ENCODE measurements at regions not wholly inside any gene's neighbourhood (a gene's known extent, or its start where the extent isn't known, plus 50 kb on each side); places are given as distances from the start of the nearest gene placed in this dataset.

DNA sequence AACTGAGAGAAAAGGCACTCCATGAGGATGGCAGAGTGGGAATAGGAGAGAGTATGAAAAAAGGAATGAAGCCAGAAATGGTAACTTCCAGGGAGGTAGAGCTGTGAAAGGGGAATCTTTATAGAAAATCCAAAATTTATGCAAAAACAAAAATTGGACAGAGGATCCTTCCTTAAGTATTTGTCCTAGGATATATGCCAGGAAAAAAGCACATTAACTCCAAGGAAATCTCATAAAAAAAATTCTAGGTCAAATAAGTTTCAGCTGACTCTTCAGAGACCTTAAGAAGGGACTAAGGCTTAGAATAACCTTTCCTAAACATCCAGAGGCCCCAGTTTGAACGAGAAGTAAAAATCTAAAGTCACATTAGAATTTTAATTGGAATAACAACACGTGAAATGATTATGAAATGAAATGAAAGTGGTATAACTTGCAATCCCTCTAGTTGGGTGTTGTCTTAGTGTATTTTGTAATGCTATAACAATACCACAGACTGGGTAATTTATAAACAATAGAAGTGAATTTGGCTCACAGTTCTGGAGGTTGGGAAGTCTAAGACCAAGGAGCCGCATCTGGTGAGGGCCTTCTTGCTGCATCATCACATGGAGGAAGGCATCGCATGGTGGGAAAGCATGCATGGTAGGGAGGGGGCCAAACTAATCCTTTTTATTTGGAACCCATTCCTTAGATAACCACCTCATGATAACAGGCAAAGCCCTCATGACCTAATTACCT is 145.4 kb upstream of the RXFP1 start:
- H3K4me1 ChIP-seq (ENCODE audit: control insufficient read depth, insufficient read depth, low read length) = no peaks in the 10 kb centered on the region
- no peaks in the 10 kb centered on the region for H3K36me3 ChIP-seq (ENCODE audit: control insufficient read depth in 2 of 2, insufficient read depth in 2 of 2, low read length in 1 of 2)
- no peak overlapping the region for H3K9ac ChIP-seq (ENCODE audit: control insufficient read depth, insufficient read depth, low read length)
- in situ Hi-C loops (cut with MboI) = no loop called here
- ATAC-seq (no peak), DNase-seq (ENCODE audit: low read depth, low spot score) (no peak), FAIRE-seq (no peak)
- no peak overlapping the region for H2AFZ ChIP-seq (ENCODE audit: control insufficient read depth, low read depth, low read length)
- intact Hi-C loops (cut with micrococcal nuclease; ENCODE audit: unreplicated experiment) = no loop called here
- no peaks in the 10 kb centered on the region for H4K20me1 ChIP-seq (ENCODE audit: control insufficient read depth, insufficient read depth)
- SMC1A ChIA-PET (ENCODE audit: uncharacterized antibody, unreplicated experiment) = no interaction called here
- 15% methylated on average over 4 of the region's 4 CpGs for WGBS (ENCODE audit: insufficient coverage, insufficient replicate concordance, low lambda C conversion rate, missing lambda C conversion rate)
- no peak for TF ChIP-seq CREM (IDR thresholded peaks at IDR 0.05; ENCODE audit: low read depth)
- TF ChIP-seq, protein P1, sequence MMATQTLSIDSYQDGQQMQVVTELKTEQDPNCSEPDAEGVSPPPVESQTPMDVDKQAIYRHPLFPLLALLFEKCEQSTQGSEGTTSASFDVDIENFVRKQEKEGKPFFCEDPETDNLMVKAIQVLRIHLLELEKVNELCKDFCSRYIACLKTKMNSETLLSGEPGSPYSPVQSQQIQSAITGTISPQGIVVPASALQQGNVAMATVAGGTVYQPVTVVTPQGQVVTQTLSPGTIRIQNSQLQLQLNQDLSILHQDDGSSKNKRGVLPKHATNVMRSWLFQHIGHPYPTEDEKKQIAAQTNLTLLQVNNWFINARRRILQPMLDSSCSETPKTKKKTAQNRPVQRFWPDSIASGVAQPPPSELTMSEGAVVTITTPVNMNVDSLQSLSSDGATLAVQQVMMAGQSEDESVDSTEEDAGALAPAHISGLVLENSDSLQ (IDR thresholded peaks at IDR 0.05) = no peak
- TF ChIP-seq CREB1 (IDR thresholded peaks at IDR 0.05; ENCODE audit: low read depth) = no peak
- TF ChIP-seq KDM1A (IDR thresholded peaks at IDR 0.05; ENCODE audit: borderline replicate concordance) = no peak
- H3K4me2 ChIP-seq (ENCODE audit: control insufficient read depth, insufficient read depth) = no peak overlapping the region
- BruUV-seq (replicated peaks) = no TSS peak
- H3K27me3 ChIP-seq (replicated peaks in 1 of 2; ENCODE audit: control insufficient read depth in 2 of 2, insufficient read depth in 2 of 2, low read length in 1 of 2) = no peaks in the 10 kb centered on the region
- H3K27ac ChIP-seq (ENCODE audit: control insufficient read depth, insufficient read depth) = no peak overlapping the region
- RAD21 ChIA-PET (ENCODE audit: unreplicated experiment) = no interaction called here
- CTCF ChIA-PET = no interaction called here
- H3K79me2 ChIP-seq (ENCODE audit: control insufficient read depth, insufficient read depth, low read length) = no peaks in the 10 kb centered on the region
- POLR2A ChIA-PET = no interaction called here
- no peaks in the 10 kb centered on the region for H3K9me3 ChIP-seq (replicated peaks; ENCODE audit: control insufficient read depth, insufficient read depth, low read length)
- no peak overlapping the region for H3K4me3 ChIP-seq

DNA sequence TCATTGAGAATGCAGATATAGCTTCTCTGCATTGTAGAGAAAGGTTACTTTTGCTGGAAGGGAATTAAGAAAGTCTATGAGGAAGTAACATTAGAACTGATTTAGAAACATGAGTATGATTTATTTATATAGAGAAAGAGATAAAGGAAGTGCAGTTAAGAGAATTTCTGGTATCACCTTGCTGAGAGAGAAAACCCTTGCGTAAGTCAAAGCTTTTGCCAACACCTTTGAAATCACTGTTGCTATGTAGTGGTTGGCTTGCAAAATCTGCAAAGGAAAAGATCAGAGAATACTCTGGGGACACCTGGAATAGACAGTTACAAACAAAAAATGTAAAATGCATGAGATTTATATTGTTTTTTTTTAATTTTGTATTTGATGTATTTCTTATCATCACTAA is 137.3 kb upstream of the RXFP1 start:
- H3K4me3 ChIP-seq = no peak overlapping the region
- in situ Hi-C loops (cut with MboI) (no loop called here), intact Hi-C loops (cut with micrococcal nuclease; ENCODE audit: unreplicated experiment) (no loop called here)
- no peak for DNase-seq (ENCODE audit: low read depth, low spot score)
- no peak for FAIRE-seq
- no peaks in the 10 kb centered on the region for H3K4me1 ChIP-seq (ENCODE audit: control insufficient read depth, insufficient read depth, low read length)
- no peak for ATAC-seq
- no peaks in the 10 kb centered on the region for H3K9me3 ChIP-seq (replicated peaks; ENCODE audit: control insufficient read depth, insufficient read depth, low read length)
- no peaks in the 10 kb centered on the region for H3K79me2 ChIP-seq (ENCODE audit: control insufficient read depth, insufficient read depth, low read length)
- no peaks in the 10 kb centered on the region for H3K27me3 ChIP-seq (replicated peaks in 1 of 2; ENCODE audit: control insufficient read depth in 2 of 2, insufficient read depth in 2 of 2, low read length in 1 of 2)
- SMC1A ChIA-PET (ENCODE audit: uncharacterized antibody, unreplicated experiment) = no interaction called here
- no peaks in the 10 kb centered on the region for H3K36me3 ChIP-seq (ENCODE audit: control insufficient read depth in 2 of 2, insufficient read depth in 2 of 2, low read length in 1 of 2)
- H3K4me2 ChIP-seq (ENCODE audit: control insufficient read depth, insufficient read depth) = no peak overlapping the region
- no peak overlapping the region for H2AFZ ChIP-seq (ENCODE audit: control insufficient read depth, low read depth, low read length)
- no peak overlapping the region for H3K9ac ChIP-seq (ENCODE audit: control insufficient read depth, insufficient read depth, low read length)
- POLR2A ChIA-PET = no interaction called here
- H4K20me1 ChIP-seq (ENCODE audit: control insufficient read depth, insufficient read depth) = no peaks in the 10 kb centered on the region
- 93% methylated on average over 1 of the region's 1 CpG for WGBS (ENCODE audit: insufficient coverage, insufficient replicate concordance, low lambda C conversion rate, missing lambda C conversion rate)
- no TSS peak for BruUV-seq (replicated peaks)
- RAD21 ChIA-PET (ENCODE audit: unreplicated experiment) = no interaction called here
- CTCF ChIA-PET = no interaction called here
- H3K27ac ChIP-seq (ENCODE audit: control insufficient read depth, insufficient read depth) = no peak overlapping the region
- TF ChIP-seq, protein P2, sequence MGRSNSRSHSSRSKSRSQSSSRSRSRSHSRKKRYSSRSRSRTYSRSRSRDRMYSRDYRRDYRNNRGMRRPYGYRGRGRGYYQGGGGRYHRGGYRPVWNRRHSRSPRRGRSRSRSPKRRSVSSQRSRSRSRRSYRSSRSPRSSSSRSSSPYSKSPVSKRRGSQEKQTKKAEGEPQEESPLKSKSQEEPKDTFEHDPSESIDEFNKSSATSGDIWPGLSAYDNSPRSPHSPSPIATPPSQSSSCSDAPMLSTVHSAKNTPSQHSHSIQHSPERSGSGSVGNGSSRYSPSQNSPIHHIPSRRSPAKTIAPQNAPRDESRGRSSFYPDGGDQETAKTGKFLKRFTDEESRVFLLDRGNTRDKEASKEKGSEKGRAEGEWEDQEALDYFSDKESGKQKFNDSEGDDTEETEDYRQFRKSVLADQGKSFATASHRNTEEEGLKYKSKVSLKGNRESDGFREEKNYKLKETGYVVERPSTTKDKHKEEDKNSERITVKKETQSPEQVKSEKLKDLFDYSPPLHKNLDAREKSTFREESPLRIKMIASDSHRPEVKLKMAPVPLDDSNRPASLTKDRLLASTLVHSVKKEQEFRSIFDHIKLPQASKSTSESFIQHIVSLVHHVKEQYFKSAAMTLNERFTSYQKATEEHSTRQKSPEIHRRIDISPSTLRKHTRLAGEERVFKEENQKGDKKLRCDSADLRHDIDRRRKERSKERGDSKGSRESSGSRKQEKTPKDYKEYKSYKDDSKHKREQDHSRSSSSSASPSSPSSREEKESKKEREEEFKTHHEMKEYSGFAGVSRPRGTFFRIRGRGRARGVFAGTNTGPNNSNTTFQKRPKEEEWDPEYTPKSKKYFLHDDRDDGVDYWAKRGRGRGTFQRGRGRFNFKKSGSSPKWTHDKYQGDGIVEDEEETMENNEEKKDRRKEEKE (IDR thresholded peaks at IDR 0.05) = no peak
- TF ChIP-seq, protein P3, sequence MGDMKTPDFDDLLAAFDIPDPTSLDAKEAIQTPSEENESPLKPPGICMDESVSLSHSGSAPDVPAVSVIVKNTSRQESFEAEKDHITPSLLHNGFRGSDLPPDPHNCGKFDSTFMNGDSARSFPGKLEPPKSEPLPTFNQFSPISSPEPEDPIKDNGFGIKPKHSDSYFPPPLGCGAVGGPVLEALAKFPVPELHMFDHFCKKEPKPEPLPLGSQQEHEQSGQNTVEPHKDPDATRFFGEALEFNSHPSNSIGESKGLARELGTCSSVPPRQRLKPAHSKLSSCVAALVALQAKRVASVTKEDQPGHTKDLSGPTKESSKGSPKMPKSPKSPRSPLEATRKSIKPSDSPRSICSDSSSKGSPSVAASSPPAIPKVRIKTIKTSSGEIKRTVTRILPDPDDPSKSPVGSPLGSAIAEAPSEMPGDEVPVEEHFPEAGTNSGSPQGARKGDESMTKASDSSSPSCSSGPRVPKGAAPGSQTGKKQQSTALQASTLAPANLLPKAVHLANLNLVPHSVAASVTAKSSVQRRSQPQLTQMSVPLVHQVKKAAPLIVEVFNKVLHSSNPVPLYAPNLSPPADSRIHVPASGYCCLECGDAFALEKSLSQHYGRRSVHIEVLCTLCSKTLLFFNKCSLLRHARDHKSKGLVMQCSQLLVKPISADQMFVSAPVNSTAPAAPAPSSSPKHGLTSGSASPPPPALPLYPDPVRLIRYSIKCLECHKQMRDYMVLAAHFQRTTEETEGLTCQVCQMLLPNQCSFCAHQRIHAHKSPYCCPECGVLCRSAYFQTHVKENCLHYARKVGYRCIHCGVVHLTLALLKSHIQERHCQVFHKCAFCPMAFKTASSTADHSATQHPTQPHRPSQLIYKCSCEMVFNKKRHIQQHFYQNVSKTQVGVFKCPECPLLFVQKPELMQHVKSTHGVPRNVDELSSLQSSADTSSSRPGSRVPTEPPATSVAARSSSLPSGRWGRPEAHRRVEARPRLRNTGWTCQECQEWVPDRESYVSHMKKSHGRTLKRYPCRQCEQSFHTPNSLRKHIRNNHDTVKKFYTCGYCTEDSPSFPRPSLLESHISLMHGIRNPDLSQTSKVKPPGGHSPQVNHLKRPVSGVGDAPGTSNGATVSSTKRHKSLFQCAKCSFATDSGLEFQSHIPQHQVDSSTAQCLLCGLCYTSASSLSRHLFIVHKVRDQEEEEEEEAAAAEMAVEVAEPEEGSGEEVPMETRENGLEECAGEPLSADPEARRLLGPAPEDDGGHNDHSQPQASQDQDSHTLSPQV (IDR thresholded peaks at IDR 0.05) = no peak
- TF ChIP-seq NR2C2 (IDR thresholded peaks at IDR 0.05; ENCODE audit: borderline replicate concordance, control insufficient read depth, insufficient read length, low read depth) (no peak), MEF2A (IDR thresholded peaks at IDR 0.05; ENCODE audit: insufficient read depth, low read depth, low read length) (no peak), NFXL1 (IDR thresholded peaks at IDR 0.05; ENCODE audit: borderline replicate concordance) (no peak)

Measured in GM12878 (cell line).